Panc1 (cell line): ENCODE measurements at regions not wholly inside any gene's neighbourhood (a gene's known extent, or its start where the extent isn't known, plus 50 kb on each side); places are given as distances from the start of the nearest gene placed in this dataset.

Experiments used
- ATAC-seq: fragments of 200-7000 bp; cut with Tn5 transposase; 2 replicates; pipeline ENCODE4 v1.9.1; 2020; ENCODE audit warnings: mild to moderate bottlenecking, moderate library complexity
- BruUV-seq: library from RNA; stranded (reverse); fragments of 400-500 nt; replicated peaks from 2 replicates; lab custom pipeline; 2021; lab: Mats Ljungman, UMichigan
- CTCF ChIA-PET: fragments of 300-600 bp; sonication (Branson Sonifier 250); formaldehyde crosslinking; loops from one replicate; lab custom pipeline; 2022; ENCODE audit warnings: antibody characterized with exemption; lab: Charles Lee
- POLR2A ChIA-PET: fragments of 300-600 bp; sonication (Branson Sonifier 250); formaldehyde crosslinking; loops from one replicate; lab custom pipeline; 2022; ENCODE audit warnings: antibody characterized with exemption; lab: Charles Lee
- DNase-seq: peaks from one replicate; pipeline ENCODE4 v3.0.0-alpha.2; 2010; ENCODE audit warnings: low read depth, low spot score
- H3K27ac ChIP-seq: 2 replicates; pipeline ENCODE4 v1.5.1; 2011; ENCODE audit warnings: mild to moderate bottlenecking, low read length, inconsistent platforms
- H3K27me3 ChIP-seq: fragments of 200-500 bp; sonication (Bioruptor generic); 2 replicates; pipeline ENCODE4 v1.6.0; 2014; ENCODE audit warnings: low read length, inconsistent platforms; ENCODE audit not compliant: control insufficient read depth, insufficient read depth
- H3K36me3 ChIP-seq: fragments of 200-500 bp; sonication (Bioruptor generic); 2 replicates; pipeline ENCODE4 v1.5.1; 2014; ENCODE audit warnings: inconsistent platforms, mild to moderate bottlenecking, low read length, moderate library complexity; ENCODE audit not compliant: control insufficient read depth, insufficient read depth
- H3K4me1 ChIP-seq: 2 replicates; pipeline ENCODE4 v1.5.1; 2011; ENCODE audit warnings: inconsistent platforms, mild to moderate bottlenecking, low read length, moderate library complexity; ENCODE audit not compliant: control insufficient read depth, insufficient read depth
- H3K4me3 ChIP-seq, 2 experiments: 2 replicates each; pipeline ENCODE4 v1.5.1; 2011 to 2012; ENCODE audit warnings: low read depth in 2 of 2, low read length in 2 of 2, mild to moderate bottlenecking in 2 of 2, inconsistent platforms in 1 of 2, moderate library complexity in 1 of 2
- H3K9me3 ChIP-seq: fragments of 200-500 bp; sonication (Bioruptor generic); 2 replicates; pipeline ENCODE4 v1.5.1; 2014; ENCODE audit warnings: low read depth, mild to moderate bottlenecking, inconsistent platforms, low read length, moderate library complexity; ENCODE audit not compliant: control insufficient read depth, insufficient read depth
- CTCF ChIP-seq: fragments of 450-650 bp; IDR thresholded peaks from 2 replicates; pipeline ENCODE4 v1.5.1; 2017; ENCODE audit warnings: mild to moderate bottlenecking
- POLR2AphosphoS5 ChIP-seq: IDR thresholded peaks from 2 replicates; pipeline ENCODE4 v1.6.1; 2012; ENCODE audit warnings: mild to moderate bottlenecking, low read depth, low read length, moderate library complexity
- REST ChIP-seq, 2 experiments: IDR thresholded peaks; 2 replicates each; pipeline ENCODE4 v1.6.1; 2011 to 2012; ENCODE audit warnings: low read depth in 2 of 2, control low read depth in 1 of 2, low read length in 1 of 2, mild to moderate bottlenecking in 1 of 2, moderate library complexity in 1 of 2; ENCODE audit not compliant: insufficient read depth in 1 of 2
- SIN3A ChIP-seq: IDR thresholded peaks from 2 replicates; pipeline ENCODE4 v1.6.1; 2012; ENCODE audit warnings: low read depth, mild to moderate bottlenecking, low read length, moderate library complexity, borderline replicate concordance; ENCODE audit not compliant: insufficient read depth
- TCF7L2 ChIP-seq: IDR thresholded peaks from 2 replicates; pipeline ENCODE4 v1.6.1; 2011; ENCODE audit warnings: mild to moderate bottlenecking, low read depth, low read length, inconsistent platforms
- in situ Hi-C: cut with HindIII; loops from 2 replicates; pipeline ENCODE4 v1.10.0; 2016; ENCODE audit warnings: low sequenced_read_pairs, low pct_unique_long_range_greater_than_20kb
- intact Hi-C: fragments of 100-400 bp; cut with micrococcal nuclease; formaldehyde crosslinking; loops from one replicate; pipeline ENCODE4 v1.10.0; 2022; ENCODE audit not compliant: unreplicated experiment

DNA sequence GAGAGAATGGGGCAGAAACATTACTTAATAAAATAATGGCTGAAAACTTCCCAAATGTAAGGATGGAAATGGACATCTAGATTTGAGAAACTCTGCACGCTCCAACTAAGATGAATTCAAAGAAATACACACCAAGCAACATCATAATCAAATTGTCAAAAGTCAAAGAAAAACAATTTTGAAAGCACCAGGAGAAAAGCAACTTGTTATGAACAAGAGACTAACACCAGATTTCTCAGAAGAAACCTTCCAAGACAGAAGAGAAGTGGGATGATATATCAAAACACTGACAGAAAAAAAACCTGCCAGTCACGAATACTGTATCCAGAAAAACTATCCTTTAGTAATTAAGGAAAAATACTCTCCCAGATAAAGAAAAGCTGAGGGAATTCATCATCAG is 208.6 kb upstream of the SAMSN1 start:
- in situ Hi-C loops (no loop called here), intact Hi-C loops (no loop called here)
- BruUV-seq: no TSS peak
- DNase-seq (no peak), ATAC-seq (no peak)
- no peak overlapping the region for H3K4me3 ChIP-seq
- H3K36me3 ChIP-seq: no peaks in the 10 kb centered on the region
- CTCF ChIA-PET: no interaction called here
- no peaks in the 10 kb centered on the region for H3K4me1 ChIP-seq
- no peak overlapping the region for H3K27ac ChIP-seq
- no peak for TF ChIP-seq REST (IDR thresholded peaks at IDR 0.05; ENCODE audit: insufficient read depth in 1 of 2, low read depth in 2 of 2, low read length in 1 of 2)
- TF ChIP-seq CTCF: no peak
- POLR2A ChIA-PET: no interaction called here
- H3K9me3 ChIP-seq: no peaks in the 10 kb centered on the region
- no peaks in the 10 kb centered on the region for H3K27me3 ChIP-seq

- in situ Hi-C loops: no loop called here
- CTCF ChIA-PET: no interaction called here
- no peak overlapping the region for H3K27ac ChIP-seq
- no peaks in the 10 kb centered on the region for H3K27me3 ChIP-seq
- DNase-seq (no peak), ATAC-seq (no peak)
- no peaks in the 10 kb centered on the region for H3K4me1 ChIP-seq
- intact Hi-C loops: no loop called here
- H3K4me3 ChIP-seq: no peak overlapping the region
- H3K36me3 ChIP-seq: no peaks in the 10 kb centered on the region
- BruUV-seq: no TSS peak
- POLR2A ChIA-PET: no interaction called here
- no peak for TF ChIP-seq POLR2AphosphoS5
- TF ChIP-seq CTCF: no peak
- H3K9me3 ChIP-seq: no peaks in the 10 kb centered on the region
These were observed 208.1 kb upstream of the SAMSN1 start for GRCh38 chr21:14754259-14754604.

GRCh38 chr21:14753466-14754258 is 207.5 kb upstream of the SAMSN1 start:
- CTCF ChIA-PET: no interaction called here
- H3K36me3 ChIP-seq: no peaks in the 10 kb centered on the region
- no peaks in the 10 kb centered on the region for H3K4me1 ChIP-seq
- no peak overlapping the region for H3K4me3 ChIP-seq
- POLR2A ChIA-PET: no interaction called here
- ATAC-seq: no peak
- no peak overlapping the region for H3K27ac ChIP-seq
- TF ChIP-seq SIN3A: no peak
- TF ChIP-seq REST (IDR thresholded peaks at IDR 0.05; ENCODE audit: insufficient read depth in 1 of 2, low read depth in 2 of 2, low read length in 1 of 2): no peak
- TF ChIP-seq CTCF: no peak
- TF ChIP-seq TCF7L2: no peak
- no peak for TF ChIP-seq POLR2AphosphoS5
- intact Hi-C loops: no loop called here
- H3K27me3 ChIP-seq: no peaks in the 10 kb centered on the region
- DNase-seq: no peak
- no peaks in the 10 kb centered on the region for H3K9me3 ChIP-seq
- BruUV-seq: no TSS peak
- in situ Hi-C loops: no loop called here
